H1 (cell line): ENCODE measurements at regions not wholly inside any gene's neighbourhood (a gene's known extent, or its start where the extent isn't known, plus 50 kb on each side); places are given as distances from the start of the nearest gene placed in this dataset.

ENCODE experiments used
- CTCF ChIA-PET: fragments of 300-600 bp; sonication (Branson Sonifier 250); formaldehyde crosslinking; loops from one replicate; lab custom pipeline; 2021; ENCODE audit not compliant: partially characterized antibody; lab: Charles Lee
- POLR2A ChIA-PET: fragments of 300-600 bp; sonication (Branson Sonifier 250); formaldehyde crosslinking; loops from one replicate; lab custom pipeline; 2021; ENCODE audit warnings: inconsistent platforms; ENCODE audit not compliant: partially characterized antibody; lab: Charles Lee
- DNase-seq, 2 experiments: peaks; one replicate each; pipeline versions ENCODE4 v3.0.0 to v3.0.0-alpha.2; 2010 to 2022; ENCODE audit warnings: low spot score in 2 of 2, low read depth in 1 of 2, mixed read lengths in 1 of 2
- FAIRE-seq: peaks from 2 replicates; lab custom pipeline; 2011; peaks lifted over from hg19 to GRCh38; lab: Jason Lieb, UNC
- H2AFZ ChIP-seq: 2 replicates; pipeline ENCODE4 v1.8.1; 2012; ENCODE audit warnings: low read length, inconsistent platforms
- H2AK5ac ChIP-seq: 2 replicates; pipeline ENCODE4 v1.6.1; 2013; ENCODE audit warnings: low read depth, low read length
- H2BK120ac ChIP-seq: replicated peaks from 2 replicates; pipeline ENCODE3; 2013; ENCODE audit warnings: low read depth, low read length, inconsistent platforms
- H2BK12ac ChIP-seq: 2 replicates; pipeline ENCODE4 v1.6.1; 2013; ENCODE audit warnings: low read depth, low read length
- H2BK15ac ChIP-seq: 2 replicates; pipeline ENCODE4 v1.6.1; 2013; ENCODE audit warnings: low read length
- H2BK20ac ChIP-seq: 2 replicates; pipeline ENCODE4 v1.6.1; 2013; ENCODE audit warnings: low read length
- H2BK5ac ChIP-seq: 2 replicates; pipeline ENCODE4 v1.6.1; 2013; ENCODE audit warnings: low read depth, low read length
- H3K14ac ChIP-seq: 2 replicates; pipeline ENCODE4 v1.6.1; 2013; ENCODE audit warnings: inconsistent platforms; ENCODE audit not compliant: insufficient read length
- H3K18ac ChIP-seq: 2 replicates; pipeline ENCODE4 v1.6.1; 2013; ENCODE audit warnings: low read length; ENCODE audit errors: extremely low read depth
- H3K23ac ChIP-seq: 2 replicates; pipeline ENCODE4 v1.6.1; 2013; ENCODE audit warnings: inconsistent platforms; ENCODE audit not compliant: insufficient read length
- H3K23me2 ChIP-seq: 2 replicates; pipeline ENCODE4 v1.6.1; 2013; ENCODE audit warnings: low read depth, low read length
- H3K27ac ChIP-seq: 2 replicates; pipeline ENCODE4 v1.6.1; 2011; ENCODE audit warnings: low read depth, low read length, inconsistent platforms
- H3K27me3 ChIP-seq, 4 experiments: replicated peaks in 1 of 4; 1 replicate in 1 of 4; 2 replicates in 3 of 4; pipeline versions ENCODE4 v1.6.1 to v1.8.1; 2011 to 2013; ENCODE audit warnings: low read length in 3 of 4, mild to moderate bottlenecking in 3 of 4, inconsistent platforms in 2 of 4, mixed read lengths in 2 of 4, moderate library complexity in 1 of 4; ENCODE audit not compliant: control insufficient read depth in 3 of 4, insufficient read depth in 3 of 4; ENCODE audit errors: extremely low read depth in 1 of 4
- H3K36me3 ChIP-seq, 4 experiments: 2 replicates each; pipeline versions ENCODE4 v1.6.1 to v1.8.1; 2011 to 2013; ENCODE audit warnings: mild to moderate bottlenecking in 4 of 4, low read length in 3 of 4, moderate library complexity in 2 of 4, control low read depth in 1 of 4, inconsistent platforms in 1 of 4; ENCODE audit not compliant: insufficient read depth in 4 of 4, control insufficient read depth in 2 of 4
- H3K4ac ChIP-seq: replicated peaks from 2 replicates; pipeline ENCODE3; 2013; ENCODE audit warnings: low read length, low read depth, mixed read lengths, inconsistent platforms; ENCODE audit not compliant: insufficient read length
- H3K4me1 ChIP-seq, 4 experiments: replicated peaks in 1 of 4; 1 replicate in 1 of 4; 2 replicates in 3 of 4; pipeline versions ENCODE4 v1.6.1 to v1.8.1; 2011 to 2013; ENCODE audit warnings: low read length in 3 of 4, inconsistent platforms in 2 of 4, mixed read lengths in 1 of 4; ENCODE audit not compliant: insufficient read depth in 4 of 4, control insufficient read depth in 3 of 4
- H3K4me2 ChIP-seq, 2 experiments: 2 replicates each; pipeline versions ENCODE4 v1.6.1 to v1.8.1; 2011 to 2013; ENCODE audit warnings: low read depth in 2 of 2, low read length in 2 of 2, control low read depth in 1 of 2, inconsistent platforms in 1 of 2, mild to moderate bottlenecking in 1 of 2; ENCODE audit not compliant: insufficient read depth in 1 of 2
- H3K4me3 ChIP-seq, 4 experiments: fragments of 200-600, 300-600 bp in 1 of 4; sonication (generic), shearing (Covaris generic), sonication (Bioruptor Twin) in 1 of 4; 2 replicates each; pipeline versions ENCODE4 v1.5.1 to v1.8.1; 2011 to 2016; ENCODE audit warnings: low read length in 4 of 4, low read depth in 3 of 4, control low read depth in 2 of 4, inconsistent platforms in 2 of 4, mild to moderate bottlenecking in 2 of 4, mixed read lengths in 1 of 4, moderate library complexity in 1 of 4; ENCODE audit not compliant: insufficient read depth in 2 of 4; ENCODE audit errors: extremely low read depth in 1 of 4
- H3K56ac ChIP-seq: replicated peaks from 2 replicates; pipeline ENCODE3; 2013; ENCODE audit warnings: low read depth, mild to moderate bottlenecking, mixed read lengths, low read length, inconsistent platforms; ENCODE audit not compliant: insufficient read length
- H3K79me1 ChIP-seq: 2 replicates; pipeline ENCODE4 v1.6.1; 2013; ENCODE audit warnings: low read depth, low read length, control low read depth
- H3K79me2 ChIP-seq, 2 experiments: 2 replicates each; pipeline versions ENCODE4 v1.6.1 to v1.8.1; 2012 to 2013; ENCODE audit warnings: low read length in 2 of 2, mild to moderate bottlenecking in 2 of 2, inconsistent platforms in 1 of 2; ENCODE audit not compliant: insufficient read depth in 2 of 2, control insufficient read depth in 1 of 2
- H3K9ac ChIP-seq, 4 experiments: replicated peaks in 1 of 4; 1 replicate in 1 of 4; 2 replicates in 3 of 4; pipeline versions ENCODE4 v1.6.1 to v1.8.1; 2011 to 2013; ENCODE audit warnings: low read depth in 3 of 4, low read length in 3 of 4, control low read depth in 2 of 4, mild to moderate bottlenecking in 2 of 4, moderate library complexity in 2 of 4, inconsistent platforms in 1 of 4; ENCODE audit errors: extremely low read depth in 1 of 4
- H3K9me3 ChIP-seq, 2 experiments: 2 replicates each; pipeline versions ENCODE4 v1.6.1 to v1.8.1; 2012 to 2013; ENCODE audit warnings: mild to moderate bottlenecking in 2 of 2, moderate library complexity in 2 of 2, control low read depth in 1 of 2, inconsistent platforms in 1 of 2, low read depth in 1 of 2, low read length in 1 of 2, mixed read lengths in 1 of 2; ENCODE audit not compliant: insufficient read depth in 2 of 2
- H4K20me1 ChIP-seq, 2 experiments: replicated peaks in 1 of 2; 2 replicates each; pipeline versions ENCODE3 to v1.8.1; 2011 to 2013; ENCODE audit warnings: inconsistent platforms in 2 of 2, low read length in 2 of 2, mild to moderate bottlenecking in 1 of 2; ENCODE audit not compliant: insufficient read depth in 2 of 2, control insufficient read depth in 1 of 2
- H4K5ac ChIP-seq: 2 replicates; pipeline ENCODE4 v1.6.1; 2013; ENCODE audit warnings: low read length, low read depth, mixed read lengths, inconsistent platforms; ENCODE audit not compliant: insufficient read length
- H4K8ac ChIP-seq: 2 replicates; pipeline ENCODE4 v1.8.0; 2013; ENCODE audit warnings: mild to moderate bottlenecking, moderate library complexity, low read length, inconsistent platforms; ENCODE audit not compliant: insufficient read depth; ENCODE audit errors: extremely low read depth
- H4K91ac ChIP-seq: replicated peaks from 2 replicates; pipeline ENCODE3; 2013; ENCODE audit warnings: low read length, mixed read lengths, inconsistent platforms; ENCODE audit not compliant: insufficient read length
- ASH2L ChIP-seq: fragments of 200-600, 300-600 bp; sonication (generic); IDR thresholded peaks from one replicate; pipeline ENCODE4 v1.7.1; 2017; ENCODE audit warnings: low read length
- BCL11A ChIP-seq, 2 experiments: IDR thresholded peaks; one replicate each; pipeline ENCODE4 v1.6.1; 2011; ENCODE audit warnings: low read depth in 2 of 2, low read length in 2 of 2, mild to moderate bottlenecking in 2 of 2
- CHD1 ChIP-seq: IDR thresholded peaks from 2 replicates; pipeline ENCODE4 v1.6.1; 2012; ENCODE audit warnings: low read depth, low read length, improper control_type of control experiment
- CREB1 ChIP-seq: IDR thresholded peaks from 2 replicates; pipeline ENCODE4 v1.6.1; 2012; ENCODE audit warnings: inconsistent platforms
- EGR1 ChIP-seq: IDR thresholded peaks from 2 replicates; pipeline ENCODE4 v1.6.1; 2011; ENCODE audit warnings: low read depth, low read length, borderline replicate concordance
- EP300 ChIP-seq, 2 experiments: IDR thresholded peaks; 1 replicate in 1 of 2; 2 replicates in 1 of 2; pipeline ENCODE4 v1.6.1; 2011 to 2012; ENCODE audit warnings: low read depth in 2 of 2, low read length in 2 of 2, mild to moderate bottlenecking in 2 of 2, borderline replicate concordance in 1 of 2, inconsistent platforms in 1 of 2, moderate library complexity in 1 of 2
- EZH2 ChIP-seq: fragments of 200-600 bp; sonication (generic); IDR thresholded peaks from 2 replicates; pipeline ENCODE4 v1.7.1; 2012; ENCODE audit warnings: low read depth, mild to moderate bottlenecking, moderate library complexity, low read length, inconsistent platforms; ENCODE audit not compliant: severe bottlenecking
- GTF2F1 ChIP-seq: IDR thresholded peaks from 2 replicates; pipeline ENCODE4 v1.6.1; 2012; ENCODE audit warnings: low read depth, low read length, improper control_type of control experiment, borderline replicate concordance
- JUND ChIP-seq: IDR thresholded peaks from 2 replicates; pipeline ENCODE4 v1.6.1; 2011; ENCODE audit warnings: mild to moderate bottlenecking, improper control_type of control experiment, low read length
- KDM4A ChIP-seq: IDR thresholded peaks from one replicate; pipeline ENCODE4 v1.7.1; 2012; ENCODE audit warnings: low read depth, mild to moderate bottlenecking, moderate library complexity, low read length, inconsistent platforms; ENCODE audit not compliant: severe bottlenecking
- POLR2A ChIP-seq, 2 experiments: IDR thresholded peaks; 1 replicate in 1 of 2; 2 replicates in 1 of 2; pipeline ENCODE4 v1.6.1; 2011; ENCODE audit warnings: low read depth in 2 of 2, low read length in 2 of 2, mild to moderate bottlenecking in 2 of 2; ENCODE audit errors: control extremely low read depth in 1 of 2
- POU5F1 ChIP-seq: IDR thresholded peaks from 2 replicates; pipeline ENCODE4 v1.6.1; 2011; ENCODE audit warnings: low read depth, mild to moderate bottlenecking, low read length, moderate library complexity
- RFX5 ChIP-seq: IDR thresholded peaks from 2 replicates; pipeline ENCODE4 v1.6.1; 2011; ENCODE audit warnings: low read depth, low read length, improper control_type of control experiment, borderline replicate concordance
- RNF2 ChIP-seq: fragments of 200-900, 300-1000 bp; sonication (generic); IDR thresholded peaks from 2 replicates; pipeline ENCODE4 v1.7.1; 2016; ENCODE audit warnings: borderline replicate concordance, low read depth, mild to moderate bottlenecking, antibody characterized with exemption, low read length; ENCODE audit not compliant: poor library complexity, severe bottlenecking; ENCODE audit errors: missing control alignments
- TBP ChIP-seq: IDR thresholded peaks from 2 replicates; pipeline ENCODE4 v1.6.1; 2011; ENCODE audit warnings: low read depth, low read length, improper control_type of control experiment
- TEAD4 ChIP-seq: IDR thresholded peaks from 2 replicates; pipeline ENCODE4 v1.6.1; 2012; ENCODE audit warnings: low read depth, low read length, inconsistent platforms, mixed read lengths
- WGBS, 2 experiments: shearing (Covaris generic) in 1 of 2; methylation state at CpG; one replicate each; pipeline versions ENCODE4 v1.1.6 to v1.1.7; 2013 to 2015; ENCODE audit warnings: low lambda C conversion rate in 2 of 2, mixed read lengths in 2 of 2, inconsistent platforms in 1 of 2, low coverage in 1 of 2, missing lambda C conversion rate in 1 of 2; ENCODE audit not compliant: insufficient replicate concordance in 2 of 2, insufficient coverage in 1 of 2, insufficient read length in 1 of 2; ENCODE audit errors: extremely low coverage in 1 of 2, missing lambda C conversion rate in 1 of 2; 5-methylcytosine and 5-hydroxymethylcytosine counted together

GRCh38 chr13:88288326-88288725, 617.2 kb downstream of the SLITRK5 start:
- no peaks in the 10 kb centered on the region for H3K79me1 ChIP-seq
- ChIA-PET POLR2A (no interaction called here), CTCF (no interaction called here)
- no peak overlapping the region for H3K27ac ChIP-seq
- H3K79me2 ChIP-seq: no peaks in the 10 kb centered on the region
- no peak overlapping the region for H2BK5ac ChIP-seq
- no peaks in the 10 kb centered on the region for H3K23me2 ChIP-seq
- no peak overlapping the region for H3K56ac ChIP-seq
- H4K8ac ChIP-seq: no peak overlapping the region
- H3K4me1 ChIP-seq: no peaks in the 10 kb centered on the region
- no peak overlapping the region for H2BK20ac ChIP-seq
- no peak overlapping the region for H2BK15ac ChIP-seq
- H3K27me3 ChIP-seq: no peaks in the 10 kb centered on the region
- DNase-seq: no peak
- H3K9me3 ChIP-seq: peaks cover 13 to 20% of the 10 kb centered on the region in 2 experiments
- H2BK12ac ChIP-seq: no peak overlapping the region
- no peak overlapping the region for H2BK120ac ChIP-seq
- no peak overlapping the region for H3K18ac ChIP-seq
- no peak overlapping the region for H4K91ac ChIP-seq
- H4K5ac ChIP-seq: no peak overlapping the region
- no peak overlapping the region for H3K4me2 ChIP-seq
- H3K4me3 ChIP-seq: no peak overlapping the region
- H3K14ac ChIP-seq: no peak overlapping the region
- H2AFZ ChIP-seq: no peak overlapping the region
- no peak for FAIRE-seq
- WGBS, 2 experiments: 94% methylated on average over 1 of the region's 1 CpG; no CpG with 5 or more reads in 1 of the 2 experiments
- no peak overlapping the region for H3K4ac ChIP-seq
- H3K36me3 ChIP-seq: no peaks in the 10 kb centered on the region; a peak in 1 of 8 replicates
- no peak overlapping the region for H3K23ac ChIP-seq
- no peaks in the 10 kb centered on the region for H4K20me1 ChIP-seq
- H3K9ac ChIP-seq: no peak overlapping the region
- H2AK5ac ChIP-seq: no peak overlapping the region
- TF ChIP-seq JUND: no peak
- TF ChIP-seq CREB1: no peak
- no peak for TF ChIP-seq TBP
- no peak for TF ChIP-seq POU5F1
- TF ChIP-seq TEAD4: no peak
- no peak for TF ChIP-seq KDM4A
- no peak for TF ChIP-seq RNF2
- TF ChIP-seq POLR2A (IDR thresholded peaks at IDR 0.05; ENCODE audit: control extremely low read depth in 1 of 2, low read depth in 2 of 2, low read length in 2 of 2): no peak
- no peak for TF ChIP-seq EGR1
- no peak for TF ChIP-seq BCL11A (IDR thresholded peaks at IDR 0.05; ENCODE audit: low read depth in 2 of 2, low read length in 2 of 2)
- TF ChIP-seq CHD1: no peak
- TF ChIP-seq EP300 (IDR thresholded peaks at IDR 0.05; ENCODE audit: borderline replicate concordance in 1 of 2, low read depth in 2 of 2, low read length in 2 of 2): no peak
- TF ChIP-seq RFX5: no peak
- TF ChIP-seq EZH2: no peak
- TF ChIP-seq GTF2F1: no peak
- TF ChIP-seq ASH2L: no peak
